Activated CD4-positive, alpha-beta T cell treated with anti-CD3 and anti-CD28 coated beads, Interleukin-2, amount 10 ng/mL, durations not matched to agents 7 days and 5 days (primary cell): ENCODE measurements at regions not wholly inside any gene's neighbourhood (a gene's known extent, or its start where the extent isn't known, plus 50 kb on each side); places are given as distances from the start of the nearest gene placed in this dataset.
"Not testable (repeated sequence)": the region's sequence is repeated elsewhere in the genome, so short reads cannot be mapped to it uniquely, and the experiment has no call there.

Experiments
- CTCF ChIA-PET: fragments of 350-600 bp; sonication (Branson Sonifier 250); formaldehyde crosslinking; loops from one replicate; lab custom pipeline; 2021; ENCODE audit warnings: antibody characterized with exemption; lab: Charles Lee
- POLR2A ChIA-PET: fragments of 350-600 bp; sonication (Branson Sonifier 250); formaldehyde crosslinking; loops from one replicate; lab custom pipeline; 2021; ENCODE audit warnings: antibody characterized with exemption; lab: Charles Lee
- DNase-seq: peaks from one replicate; pipeline ENCODE4 v3.0.0-alpha.2; 2020
- H3K27ac Mint-ChIP-seq: one replicate; pipeline ENCODE4 v1.8.0; 2021; ENCODE audit warnings: mild to moderate bottlenecking, moderate library complexity, mixed read lengths
- H3K27me3 Mint-ChIP-seq: one replicate; pipeline ENCODE4 v1.8.0; 2021; ENCODE audit warnings: mixed read lengths
- H3K36me3 Mint-ChIP-seq: one replicate; pipeline ENCODE4 v1.8.0; 2021; ENCODE audit warnings: low read depth, mixed read lengths
- H3K4me1 Mint-ChIP-seq: one replicate; pipeline ENCODE4 v1.8.0; 2021; ENCODE audit warnings: mixed read lengths
- H3K4me3 Mint-ChIP-seq: one replicate; pipeline ENCODE4 v1.8.0; 2021; ENCODE audit warnings: mild to moderate bottlenecking, moderate library complexity, mixed read lengths
- H3K9me3 Mint-ChIP-seq: one replicate; pipeline ENCODE4 v1.8.0; 2021; ENCODE audit warnings: mixed read lengths

GRCh38 chr7:51620706-51621105 lies 304.1 kb upstream of the COBL start:
- Mint-ChIP-seq H3K4me3 (no peak overlapping the region), H3K4me1 (no peaks in the 10 kb centered on the region), H3K36me3 (no peaks in the 10 kb centered on the region), H3K27me3 (no peaks in the 10 kb centered on the region), H3K9me3 (peaks cover 3% of the 10 kb centered on the region), H3K27ac (no peak overlapping the region)
- POLR2A ChIA-PET, result no interaction called here
- DNase-seq, result no peak
- CTCF ChIA-PET, result no interaction called here

DNA sequence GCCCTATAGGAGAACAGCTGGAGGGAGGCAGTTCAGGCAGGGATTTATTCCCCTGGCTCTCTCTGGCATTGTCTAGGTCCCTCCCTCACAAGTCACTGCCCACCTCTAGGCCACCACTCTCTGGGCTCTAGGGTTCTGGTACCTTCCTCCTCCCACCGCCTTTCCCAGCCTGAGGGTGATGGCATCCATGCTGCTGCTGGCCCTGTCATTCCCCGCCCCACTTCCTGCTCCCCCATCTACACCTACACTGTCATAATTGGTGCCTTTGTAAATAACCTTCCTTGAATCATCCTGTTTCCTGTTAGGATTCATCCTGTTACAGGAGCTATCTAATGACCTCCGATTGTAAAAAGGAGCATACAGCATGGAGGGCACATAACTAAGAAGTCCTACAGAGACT lies 303.3 kb upstream of the COBL start:
- Mint-ChIP-seq H3K27me3 (no peaks in the 10 kb centered on the region), H3K36me3 (no peaks in the 10 kb centered on the region), H3K9me3 (peaks cover 3% of the 10 kb centered on the region), H3K4me3 (no peak overlapping the region), H3K4me1 (no peaks in the 10 kb centered on the region), H3K27ac (no peak overlapping the region)
- DNase-seq, result no peak
- CTCF ChIA-PET, result no interaction called here
- POLR2A ChIA-PET, result no interaction called here

DNA sequence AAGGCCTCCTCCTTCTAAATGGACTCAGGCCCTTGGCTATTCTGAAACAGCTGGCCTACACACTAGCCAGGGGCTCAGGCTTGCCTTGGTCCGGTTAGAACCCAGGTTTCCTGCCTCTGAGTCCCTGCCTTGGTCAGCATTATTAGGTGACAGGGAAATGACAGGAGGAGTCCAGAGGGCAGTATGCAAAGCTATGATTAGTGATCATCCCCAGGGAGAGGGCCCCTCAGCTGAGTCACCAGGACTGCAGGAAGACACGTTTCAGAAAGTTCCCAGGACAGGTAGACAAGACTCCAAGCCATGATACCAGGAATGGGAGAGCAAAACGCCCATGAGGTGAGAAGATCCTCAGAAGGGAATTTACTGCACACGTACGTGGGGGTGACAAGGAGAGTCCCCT lies 301.1 kb upstream of the COBL start:
- no peak overlapping the region for H3K4me3 Mint-ChIP-seq
- peaks cover 3% of the 10 kb centered on the region for H3K9me3 Mint-ChIP-seq
- H3K36me3 Mint-ChIP-seq, result no peaks in the 10 kb centered on the region
- CTCF ChIA-PET, result no interaction called here
- H3K27me3 Mint-ChIP-seq, result no peaks in the 10 kb centered on the region
- POLR2A ChIA-PET, result no interaction called here
- no peak for DNase-seq
- H3K4me1 Mint-ChIP-seq, result no peaks in the 10 kb centered on the region
- H3K27ac Mint-ChIP-seq, result no peak overlapping the region

DNA sequence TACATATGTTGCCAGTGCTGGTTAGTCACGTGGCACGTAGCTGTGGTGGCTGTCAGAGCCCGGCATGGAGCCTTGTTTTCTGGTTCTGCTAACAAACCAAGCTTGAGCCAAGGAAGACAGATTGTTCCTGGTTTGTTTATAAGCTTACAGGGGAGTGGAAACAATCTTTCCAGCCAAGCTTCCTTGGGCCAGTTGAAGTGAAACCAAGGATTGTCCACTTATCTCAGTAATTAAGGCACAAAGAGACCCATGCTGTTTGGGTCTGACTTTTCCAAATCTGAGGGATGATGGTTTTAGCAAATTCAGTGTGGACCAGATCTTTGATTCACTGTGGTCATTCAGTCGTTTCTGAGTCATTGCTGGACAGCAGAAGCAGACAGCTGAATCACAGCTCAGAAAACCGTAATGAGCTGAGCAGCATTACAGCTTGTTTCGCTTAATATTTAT lies 297.3 kb upstream of the COBL start:
- Mint-ChIP-seq H3K4me1 (no peaks in the 10 kb centered on the region), H3K9me3 (no peaks in the 10 kb centered on the region), H3K27ac (no peak overlapping the region), H3K36me3 (no peaks in the 10 kb centered on the region), H3K27me3 (no peaks in the 10 kb centered on the region), H3K4me3 (no peak overlapping the region)
- CTCF ChIA-PET, result no interaction called here
- POLR2A ChIA-PET, result no interaction called here
- no peak for DNase-seq

DNA sequence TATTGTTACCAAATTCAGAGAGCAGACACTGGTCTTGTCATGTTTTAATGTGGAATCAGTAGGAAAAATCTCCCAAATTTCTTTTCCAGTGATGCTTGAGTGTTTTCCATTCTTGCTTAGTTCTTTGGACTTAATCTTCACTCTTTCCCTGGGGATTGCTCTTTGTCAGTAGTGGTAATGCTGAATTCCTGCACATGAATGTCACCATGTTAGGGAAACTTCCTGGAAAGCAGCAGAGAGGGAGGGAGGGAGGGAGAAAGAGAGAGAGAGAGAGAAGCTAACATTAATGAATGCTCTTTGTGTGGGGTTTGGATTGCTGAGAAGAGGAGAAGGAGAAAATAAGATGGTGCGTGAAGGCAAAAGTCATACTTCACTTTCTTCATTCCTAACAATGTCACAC lies 295.3 kb upstream of the COBL start:
- Mint-ChIP-seq H3K36me3 (no peaks in the 10 kb centered on the region), H3K4me3 (no peak overlapping the region)

DNA sequence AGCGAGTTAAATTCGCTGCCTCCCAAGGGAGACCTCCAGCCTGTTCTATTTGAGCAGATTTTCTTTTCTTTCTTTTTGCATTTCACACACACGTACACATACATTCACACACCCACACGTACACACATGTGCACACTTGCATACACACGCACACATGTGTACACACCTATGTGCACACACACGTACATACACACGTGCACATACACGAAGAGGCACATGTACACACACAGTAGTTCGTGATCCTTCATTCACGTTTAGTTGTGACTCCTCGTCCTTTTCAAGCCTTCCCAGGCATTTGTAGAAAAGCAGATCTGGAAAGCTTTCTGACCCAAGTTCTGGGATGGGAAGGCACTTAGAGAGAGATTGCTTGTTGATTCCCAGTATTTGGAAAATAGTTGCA lies 290.8 kb upstream of the COBL start:
- POLR2A ChIA-PET, result no interaction called here
- H3K4me1 Mint-ChIP-seq, result no peaks in the 10 kb centered on the region

More for the DNA sequence above, 295.3 kb upstream of the COBL start:
- POLR2A ChIA-PET, result no interaction called here
- H3K4me1 Mint-ChIP-seq, result no peaks in the 10 kb centered on the region
- DNase-seq, result no peak
- CTCF ChIA-PET, result no interaction called here
- H3K9me3 Mint-ChIP-seq, result peaks cover 1% of the 10 kb centered on the region
- no peaks in the 10 kb centered on the region for H3K27me3 Mint-ChIP-seq
- no peak overlapping the region for H3K27ac Mint-ChIP-seq

GRCh38 chr7:51606601-51607154 lies 290.1 kb upstream of the COBL start:
- H3K4me1 Mint-ChIP-seq, result no peaks in the 10 kb centered on the region
- H3K9me3 Mint-ChIP-seq, result peaks cover 1% of the 10 kb centered on the region
- POLR2A ChIA-PET, result no interaction called here
- CTCF ChIA-PET, result no interaction called here
- no peak for DNase-seq
- no peaks in the 10 kb centered on the region for H3K27me3 Mint-ChIP-seq
- no peak overlapping the region for H3K27ac Mint-ChIP-seq
- no peak overlapping the region for H3K4me3 Mint-ChIP-seq
- no peaks in the 10 kb centered on the region for H3K36me3 Mint-ChIP-seq

More for the DNA sequence above, 290.8 kb upstream of the COBL start:
- H3K27ac Mint-ChIP-seq, result no peak overlapping the region
- H3K9me3 Mint-ChIP-seq, result peaks cover 1% of the 10 kb centered on the region
- H3K27me3 Mint-ChIP-seq, result no peaks in the 10 kb centered on the region
- no peak overlapping the region for H3K4me3 Mint-ChIP-seq
- CTCF ChIA-PET, result no interaction called here
- no peak for DNase-seq
- no peaks in the 10 kb centered on the region for H3K36me3 Mint-ChIP-seq

DNA sequence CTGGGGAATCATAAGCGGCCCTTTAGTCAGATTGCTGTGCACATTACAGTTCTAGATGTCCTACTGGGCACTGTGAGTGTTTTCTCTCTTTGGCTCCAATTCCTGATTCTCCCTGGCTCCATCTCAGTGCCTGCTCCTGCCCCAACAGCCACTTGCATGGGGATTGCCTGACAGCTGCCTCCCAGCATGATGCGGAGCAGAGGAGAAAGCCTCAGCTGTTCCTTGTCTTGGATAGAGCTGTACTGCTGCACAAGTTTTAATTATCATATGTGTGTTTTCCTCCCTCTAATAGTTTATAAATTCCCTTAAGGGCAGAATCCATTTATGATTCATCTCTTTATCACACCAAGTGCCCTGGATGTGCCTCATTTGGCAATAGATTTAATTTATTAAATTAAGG lies 285.8 kb upstream of the COBL start:
- no peaks in the 10 kb centered on the region for H3K36me3 Mint-ChIP-seq
- no peaks in the 10 kb centered on the region for H3K27me3 Mint-ChIP-seq
- H3K4me3 Mint-ChIP-seq, result no peak overlapping the region
- no peak overlapping the region for H3K27ac Mint-ChIP-seq
- H3K9me3 Mint-ChIP-seq, result peaks cover 7% of the 10 kb centered on the region
- no peaks in the 10 kb centered on the region for H3K4me1 Mint-ChIP-seq
- no peak for DNase-seq
- POLR2A ChIA-PET, result no interaction called here
- CTCF ChIA-PET, result no interaction called here

- no peak overlapping the region for H3K4me3 Mint-ChIP-seq
- ChIA-PET POLR2A (no interaction called here), CTCF (no interaction called here)
- H3K9me3 Mint-ChIP-seq, result peaks cover 9% of the 10 kb centered on the region
- H3K27ac Mint-ChIP-seq, result no peak overlapping the region
- H3K27me3 Mint-ChIP-seq, result no peaks in the 10 kb centered on the region
- DNase-seq, result no peak
- H3K36me3 Mint-ChIP-seq, result no peaks in the 10 kb centered on the region
- H3K4me1 Mint-ChIP-seq, result no peaks in the 10 kb centered on the region
These were observed 284.9 kb upstream of the COBL start for GRCh38 chr7:51601461-51601860.

DNA sequence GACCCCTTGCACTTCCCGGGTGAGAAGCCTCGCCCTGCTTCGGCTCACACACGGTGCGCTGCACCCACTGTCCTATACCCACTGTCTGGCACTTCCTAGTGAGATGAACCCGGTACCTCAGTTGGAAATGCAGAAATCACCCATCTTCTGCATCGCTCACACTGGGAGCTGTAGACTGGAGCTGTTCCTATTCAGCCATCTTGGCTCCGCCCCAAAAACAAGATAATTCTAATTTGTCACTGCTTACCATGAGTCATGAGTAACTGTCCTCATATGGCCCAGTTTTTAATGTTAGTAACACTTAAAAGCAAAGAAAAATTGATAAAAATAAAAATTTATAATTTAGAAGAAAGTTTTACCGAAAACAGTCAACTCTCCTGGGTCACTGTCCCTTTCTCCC lies 283.3 kb upstream of the COBL start:
- CTCF ChIA-PET, result not testable (repeated sequence)

GRCh38 chr7:51593628-51594027 lies 277.0 kb upstream of the COBL start:
- Mint-ChIP-seq H3K27me3 (no peaks in the 10 kb centered on the region), H3K4me1 (no peaks in the 10 kb centered on the region), H3K36me3 (no peaks in the 10 kb centered on the region), H3K9me3 (peaks cover 2% of the 10 kb centered on the region), H3K27ac (no peak overlapping the region), H3K4me3 (no peak overlapping the region)
- POLR2A ChIA-PET, result no interaction called here
- CTCF ChIA-PET, result interaction anchor here (0.6 kb wide), 1 partner anchor 62 kb away, joined by 3 read pairs; no protein-coding TSS in a partner anchor
- no peak for DNase-seq

More for the DNA sequence above, 283.3 kb upstream of the COBL start:
- POLR2A ChIA-PET, H3K4me3 Mint-ChIP-seq, H3K9me3 Mint-ChIP-seq, DNase-seq, H3K27me3 Mint-ChIP-seq, H3K4me1 Mint-ChIP-seq, H3K27ac Mint-ChIP-seq, H3K36me3 Mint-ChIP-seq: not testable (repeated sequence)

DNA sequence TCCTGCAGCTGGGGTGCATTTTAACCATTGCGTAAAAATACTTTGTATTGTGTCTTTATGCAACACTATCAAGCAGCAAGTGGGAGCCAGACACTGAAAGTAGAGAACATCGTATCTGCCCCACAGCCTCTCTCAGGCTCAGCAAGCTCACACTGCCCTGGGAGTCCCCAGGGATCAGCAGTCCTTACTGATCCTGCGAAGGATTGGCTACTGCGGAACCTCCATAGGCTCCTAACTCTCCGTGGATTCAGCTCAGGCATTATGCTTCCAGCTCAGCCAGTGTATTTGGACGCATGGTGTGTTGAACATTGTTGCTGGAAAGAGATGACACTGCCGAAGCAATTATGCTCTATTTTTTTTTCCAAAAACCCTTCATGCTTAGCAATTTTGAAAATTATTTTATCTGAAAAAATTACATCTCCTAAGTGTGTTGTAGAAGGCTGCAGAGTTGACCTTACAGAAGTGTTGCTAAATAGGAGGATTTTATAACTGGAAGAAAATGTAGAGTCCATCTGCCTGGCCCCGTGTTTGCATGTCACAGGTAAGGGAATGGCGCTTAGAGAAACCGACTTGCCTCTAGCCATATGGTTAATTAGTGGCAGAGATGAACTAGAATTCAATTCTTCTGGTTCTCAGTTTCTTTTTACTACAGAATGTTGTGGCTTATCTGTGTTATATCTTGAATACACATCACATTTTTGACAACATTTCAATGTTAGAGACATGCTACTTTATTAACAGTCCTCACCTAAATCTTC lies 276.4 kb upstream of the COBL start:
- Mint-ChIP-seq H3K4me1 (no peaks in the 10 kb centered on the region), H3K27ac (no peak overlapping the region), H3K4me3 (no peak overlapping the region), H3K27me3 (no peaks in the 10 kb centered on the region), H3K36me3 (no peaks in the 10 kb centered on the region), H3K9me3 (peaks cover 2% of the 10 kb centered on the region)
- no peak for DNase-seq
- ChIA-PET CTCF (interaction anchor here (0.6 kb wide), 1 partner anchor 445 kb away, joined by 3 read pairs; no protein-coding TSS in a partner anchor), POLR2A (no interaction called here)

- Mint-ChIP-seq H3K27ac (no peak overlapping the region), H3K36me3 (no peaks in the 10 kb centered on the region), H3K4me1 (no peaks in the 10 kb centered on the region), H3K4me3 (no peak overlapping the region), H3K27me3 (no peaks in the 10 kb centered on the region), H3K9me3 (peaks cover 2% of the 10 kb centered on the region)
- ChIA-PET POLR2A (no interaction called here), CTCF (no interaction called here)
- DNase-seq, result no peak
These were observed 274.6 kb upstream of the COBL start for GRCh38 chr7:51591223-51591622.
